HFFc6 (cell line): ENCODE measurements at regions not wholly inside any gene's neighbourhood (a gene's known extent, or its start where the extent isn't known, plus 50 kb on each side); places are given as distances from the start of the nearest gene placed in this dataset.

Experiments
- DNase-seq: peaks from one replicate; pipeline ENCODE4 v3.0.0-alpha.2; 2018
- H3K27ac Mint-ChIP-seq: 2 replicates; pipeline ENCODE4 v1.8.0; 2020; ENCODE audit warnings: mild to moderate bottlenecking, mixed read lengths
- H3K27me3 Mint-ChIP-seq: 2 replicates; pipeline ENCODE4 v1.8.0; 2021; ENCODE audit warnings: mild to moderate bottlenecking, moderate library complexity, mixed read lengths; ENCODE audit not compliant: insufficient read depth
- H3K36me3 Mint-ChIP-seq: 2 replicates; pipeline ENCODE4 v1.8.0; 2021; ENCODE audit warnings: low read depth, mixed read lengths
- H3K4me1 Mint-ChIP-seq: 2 replicates; pipeline ENCODE4 v1.8.0; 2020; ENCODE audit warnings: low read depth, mixed read lengths
- H3K4me3 Mint-ChIP-seq: 2 replicates; pipeline ENCODE4 v1.8.0; 2020; ENCODE audit warnings: mild to moderate bottlenecking, moderate library complexity, mixed read lengths
- H3K9me3 Mint-ChIP-seq: 2 replicates; pipeline ENCODE4 v1.8.0; 2020; ENCODE audit warnings: mild to moderate bottlenecking, mixed read lengths
- TF ChIP-seq, protein P1 (sequence below): fragments of 200-600 bp; sonication (generic); IDR thresholded peaks from 2 replicates; pipeline ENCODE4 v1.5.0; 2021; ENCODE audit warnings: antibody characterized with exemption, mild to moderate bottlenecking

DNA sequence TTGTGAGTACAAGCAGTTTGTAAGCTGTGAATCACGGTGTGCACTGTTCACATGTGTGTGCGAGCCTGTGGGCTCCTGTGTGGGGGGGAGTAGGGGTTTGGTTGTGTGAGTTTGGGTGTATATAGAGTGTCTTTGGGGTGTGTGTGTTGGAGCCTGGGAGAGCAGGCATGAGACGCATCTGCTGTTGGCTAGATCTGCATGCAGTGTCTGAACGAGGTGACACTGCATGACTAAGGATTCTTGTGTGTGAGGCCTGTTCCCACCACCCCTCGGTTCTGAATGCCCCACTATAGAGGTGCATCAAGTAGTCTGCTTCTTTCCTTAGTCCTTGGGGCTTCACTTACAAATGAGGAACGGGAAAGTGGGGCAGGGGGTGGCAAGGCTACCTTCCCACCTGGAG is 68.4 kb downstream of the MAGEF1 start:
- H3K4me1 Mint-ChIP-seq = no peaks in the 10 kb centered on the region
- H3K27ac Mint-ChIP-seq = no peak overlapping the region
- H3K4me3 Mint-ChIP-seq = no peak overlapping the region

DNA sequence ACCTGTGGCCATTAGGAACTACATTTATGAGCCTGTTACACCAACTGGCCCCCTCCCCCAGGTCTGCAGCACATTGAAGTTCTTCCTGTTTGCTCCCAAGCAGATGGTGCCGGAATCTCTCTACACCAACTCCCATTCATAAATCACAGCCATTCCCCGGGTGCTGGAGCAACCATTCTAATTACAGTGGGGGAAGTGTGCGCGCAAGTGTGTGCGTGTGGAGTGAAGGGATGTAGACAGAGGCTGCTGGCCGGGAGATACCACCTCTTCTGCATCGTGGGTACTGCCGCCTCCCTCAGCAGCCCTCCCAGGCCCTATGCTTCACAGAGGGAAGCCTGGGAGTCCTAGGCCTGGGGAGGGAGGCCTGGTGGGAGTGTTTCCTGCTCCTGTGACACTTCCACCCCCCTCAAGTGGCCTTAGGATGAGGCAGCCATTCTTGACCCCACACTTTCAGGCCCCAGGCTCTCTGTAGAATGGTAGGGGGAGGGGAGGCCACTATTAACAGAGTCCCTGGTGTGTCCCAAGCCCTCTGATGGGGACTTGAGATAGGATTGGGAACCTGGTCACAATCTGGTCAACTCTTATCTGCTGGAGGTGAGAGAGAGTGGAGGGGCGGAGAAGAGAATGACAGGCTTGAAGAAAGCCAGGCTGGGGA is 69.1 kb downstream of the MAGEF1 start:
- no peak for DNase-seq
- Mint-ChIP-seq H3K27ac (no peak overlapping the region), H3K36me3 (no peaks in the 10 kb centered on the region), H3K4me3 (no peak overlapping the region), H3K9me3 (no peaks in the 10 kb centered on the region), H3K27me3 (peaks cover 21% of the 10 kb centered on the region), H3K4me1 (no peaks in the 10 kb centered on the region)
- TF ChIP-seq, protein P1, sequence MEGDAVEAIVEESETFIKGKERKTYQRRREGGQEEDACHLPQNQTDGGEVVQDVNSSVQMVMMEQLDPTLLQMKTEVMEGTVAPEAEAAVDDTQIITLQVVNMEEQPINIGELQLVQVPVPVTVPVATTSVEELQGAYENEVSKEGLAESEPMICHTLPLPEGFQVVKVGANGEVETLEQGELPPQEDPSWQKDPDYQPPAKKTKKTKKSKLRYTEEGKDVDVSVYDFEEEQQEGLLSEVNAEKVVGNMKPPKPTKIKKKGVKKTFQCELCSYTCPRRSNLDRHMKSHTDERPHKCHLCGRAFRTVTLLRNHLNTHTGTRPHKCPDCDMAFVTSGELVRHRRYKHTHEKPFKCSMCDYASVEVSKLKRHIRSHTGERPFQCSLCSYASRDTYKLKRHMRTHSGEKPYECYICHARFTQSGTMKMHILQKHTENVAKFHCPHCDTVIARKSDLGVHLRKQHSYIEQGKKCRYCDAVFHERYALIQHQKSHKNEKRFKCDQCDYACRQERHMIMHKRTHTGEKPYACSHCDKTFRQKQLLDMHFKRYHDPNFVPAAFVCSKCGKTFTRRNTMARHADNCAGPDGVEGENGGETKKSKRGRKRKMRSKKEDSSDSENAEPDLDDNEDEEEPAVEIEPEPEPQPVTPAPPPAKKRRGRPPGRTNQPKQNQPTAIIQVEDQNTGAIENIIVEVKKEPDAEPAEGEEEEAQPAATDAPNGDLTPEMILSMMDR = no peak

More for the DNA sequence above, 68.4 kb downstream of the MAGEF1 start:
- Mint-ChIP-seq H3K36me3 (no peaks in the 10 kb centered on the region), H3K9me3 (no peaks in the 10 kb centered on the region), H3K27me3 (peaks cover 21% of the 10 kb centered on the region)
- TF ChIP-seq, protein P1 = no peak
- no peak for DNase-seq

DNA sequence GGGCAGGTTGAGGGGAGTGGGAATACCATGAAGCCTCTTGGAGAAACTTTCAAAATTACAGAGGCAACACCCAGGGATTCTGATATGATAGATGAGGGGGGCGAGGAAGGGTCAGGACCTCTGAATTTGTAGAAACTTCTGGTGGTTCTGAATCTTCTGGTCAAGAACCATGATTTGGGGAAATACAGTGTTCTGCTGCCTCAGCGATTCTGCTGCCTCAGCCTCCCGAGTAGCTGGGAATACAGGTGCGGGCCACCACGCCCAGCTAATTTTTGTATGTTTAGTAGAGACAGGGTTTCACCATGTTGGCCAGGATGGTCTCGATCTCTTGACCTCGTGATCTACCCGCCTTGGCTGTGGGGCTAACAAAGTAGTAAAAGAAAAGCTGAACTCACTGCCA is 70.4 kb downstream of the MAGEF1 start:
- Mint-ChIP-seq H3K27me3 (peaks cover 22% of the 10 kb centered on the region), H3K4me3 (no peak overlapping the region), H3K9me3 (no peaks in the 10 kb centered on the region), H3K36me3 (no peaks in the 10 kb centered on the region), H3K27ac (no peak overlapping the region), H3K4me1 (no peaks in the 10 kb centered on the region)
- TF ChIP-seq, protein P1 = no peak
- DNase-seq = no peak

DNA sequence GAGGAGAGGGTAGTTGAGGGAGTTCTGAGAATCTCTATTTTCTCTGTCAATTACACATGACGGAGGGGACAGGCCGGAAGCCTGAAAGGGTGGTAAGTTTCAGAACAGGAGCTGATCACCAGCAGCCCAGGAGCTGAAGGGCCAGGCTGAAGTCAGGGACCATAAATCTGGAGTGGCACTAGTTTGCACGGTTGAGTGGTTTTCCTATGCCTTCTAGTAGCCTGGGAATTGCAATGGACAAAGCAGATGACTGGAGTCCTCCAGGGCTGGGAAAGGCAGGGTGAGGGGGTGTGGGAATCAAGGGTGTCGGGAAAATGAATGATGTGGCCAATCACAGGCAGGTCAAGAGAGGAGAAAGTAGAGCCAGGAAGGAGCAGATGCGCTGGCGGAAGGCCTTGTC is 72.5 kb downstream of the MAGEF1 start:
- Mint-ChIP-seq H3K9me3 (no peaks in the 10 kb centered on the region), H3K4me3 (no peak overlapping the region), H3K27me3 (peaks cover 28% of the 10 kb centered on the region), H3K36me3 (no peaks in the 10 kb centered on the region), H3K27ac (no peak overlapping the region), H3K4me1 (no peaks in the 10 kb centered on the region)
- no peak for DNase-seq
- TF ChIP-seq, protein P1 = no peak

DNA sequence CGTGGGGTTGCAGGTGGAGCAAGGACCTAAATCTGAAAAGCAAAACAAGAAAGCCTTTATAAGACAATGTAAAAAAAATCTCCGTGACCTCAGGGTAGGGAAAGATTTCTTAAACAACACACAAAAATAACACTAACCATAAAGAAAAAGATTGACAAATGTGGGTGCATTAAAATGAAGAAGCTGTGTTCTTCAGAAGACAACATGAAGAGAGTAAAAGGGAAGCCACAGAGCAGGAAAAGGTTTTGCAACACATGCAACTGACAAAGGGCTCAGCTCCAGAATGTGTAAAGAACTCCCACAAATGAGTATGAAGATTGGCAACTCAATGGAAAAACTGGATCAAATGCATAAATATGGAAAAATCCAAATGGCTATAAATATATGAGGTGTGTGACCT is 74.2 kb downstream of the MAGEF1 start:
- peaks cover 25% of the 10 kb centered on the region for H3K27me3 Mint-ChIP-seq
- no peaks in the 10 kb centered on the region for H3K36me3 Mint-ChIP-seq
- no peaks in the 10 kb centered on the region for H3K4me1 Mint-ChIP-seq
- no peaks in the 10 kb centered on the region for H3K9me3 Mint-ChIP-seq
- H3K27ac Mint-ChIP-seq = no peak overlapping the region
- no peak for DNase-seq
- TF ChIP-seq, protein P1 = no peak
- no peak overlapping the region for H3K4me3 Mint-ChIP-seq
